Dendritic cell treated with granulocyte-macrophage colony-stimulating factor and Interleukin-4, amounts not matched to agents 40 ng/mL and 50 ng/mL, for 4 days (primary cell): ENCODE measurements at regions not wholly inside any gene's neighbourhood (a gene's known extent, or its start where the extent isn't known, plus 50 kb on each side); places are given as distances from the start of the nearest gene placed in this dataset.
"Not testable (repeated sequence)": the region's sequence is repeated elsewhere in the genome, so short reads cannot be mapped to it uniquely, and the experiment has no call there.

Experiments
- H3K27ac Mint-ChIP-seq: one replicate; pipeline ENCODE4 v1.8.0; 2022; ENCODE audit warnings: mild to moderate bottlenecking, mixed read lengths
- H3K27me3 Mint-ChIP-seq: one replicate; pipeline ENCODE4 v1.8.0; 2022; ENCODE audit warnings: mild to moderate bottlenecking, mixed read lengths
- H3K36me3 Mint-ChIP-seq: one replicate; pipeline ENCODE4 v1.8.0; 2022; ENCODE audit warnings: low read depth, mixed read lengths
- H3K4me1 Mint-ChIP-seq: one replicate; pipeline ENCODE4 v1.8.0; 2022; ENCODE audit warnings: low read depth, mixed read lengths
- H3K4me3 Mint-ChIP-seq: one replicate; pipeline ENCODE4 v1.8.0; 2022; ENCODE audit warnings: mild to moderate bottlenecking, moderate library complexity, mixed read lengths
- H3K9me3 Mint-ChIP-seq: one replicate; pipeline ENCODE4 v1.8.0; 2022; ENCODE audit warnings: mixed read lengths
- intact Hi-C: fragments of 100-400 bp; cut with micrococcal nuclease; formaldehyde crosslinking; loops from one replicate; pipeline ENCODE4 v1.15.0; 2022

DNA sequence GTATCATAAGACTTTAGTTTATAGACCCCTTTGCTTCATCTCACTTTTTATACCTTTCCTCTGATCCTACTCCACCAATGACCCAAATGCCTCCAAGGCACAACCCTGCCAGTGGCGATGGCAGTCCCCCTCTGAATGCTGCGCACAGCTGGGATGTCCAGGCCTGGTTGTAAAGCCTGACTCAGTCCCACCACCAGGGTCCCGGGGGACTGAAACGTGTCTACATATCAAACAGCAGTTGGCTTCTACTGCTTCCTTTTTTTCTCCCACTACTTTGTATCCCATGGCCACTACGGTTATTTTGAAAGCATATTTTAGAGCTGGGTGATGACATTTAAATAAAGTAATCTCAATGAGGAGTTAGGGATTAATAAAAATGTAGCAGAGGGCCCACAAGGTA is 329.8 kb upstream of the PSMD7 start:
- Mint-ChIP-seq H3K9me3 (no peaks in the 10 kb centered on the region), H3K27me3 (no peaks in the 10 kb centered on the region), H3K36me3 (no peaks in the 10 kb centered on the region), H3K4me3 (no peak overlapping the region), H3K27ac (no peak overlapping the region), H3K4me1 (no peaks in the 10 kb centered on the region)
- intact Hi-C loops = no loop called here

GRCh38 chr16:73965591-73965990 is 331.0 kb upstream of the PSMD7 start:
- Mint-ChIP-seq H3K9me3 (no peaks in the 10 kb centered on the region), H3K27ac (no peak overlapping the region), H3K36me3 (no peaks in the 10 kb centered on the region), H3K27me3 (no peaks in the 10 kb centered on the region), H3K4me1 (no peaks in the 10 kb centered on the region), H3K4me3 (no peak overlapping the region)
- intact Hi-C loops = no loop called here

DNA sequence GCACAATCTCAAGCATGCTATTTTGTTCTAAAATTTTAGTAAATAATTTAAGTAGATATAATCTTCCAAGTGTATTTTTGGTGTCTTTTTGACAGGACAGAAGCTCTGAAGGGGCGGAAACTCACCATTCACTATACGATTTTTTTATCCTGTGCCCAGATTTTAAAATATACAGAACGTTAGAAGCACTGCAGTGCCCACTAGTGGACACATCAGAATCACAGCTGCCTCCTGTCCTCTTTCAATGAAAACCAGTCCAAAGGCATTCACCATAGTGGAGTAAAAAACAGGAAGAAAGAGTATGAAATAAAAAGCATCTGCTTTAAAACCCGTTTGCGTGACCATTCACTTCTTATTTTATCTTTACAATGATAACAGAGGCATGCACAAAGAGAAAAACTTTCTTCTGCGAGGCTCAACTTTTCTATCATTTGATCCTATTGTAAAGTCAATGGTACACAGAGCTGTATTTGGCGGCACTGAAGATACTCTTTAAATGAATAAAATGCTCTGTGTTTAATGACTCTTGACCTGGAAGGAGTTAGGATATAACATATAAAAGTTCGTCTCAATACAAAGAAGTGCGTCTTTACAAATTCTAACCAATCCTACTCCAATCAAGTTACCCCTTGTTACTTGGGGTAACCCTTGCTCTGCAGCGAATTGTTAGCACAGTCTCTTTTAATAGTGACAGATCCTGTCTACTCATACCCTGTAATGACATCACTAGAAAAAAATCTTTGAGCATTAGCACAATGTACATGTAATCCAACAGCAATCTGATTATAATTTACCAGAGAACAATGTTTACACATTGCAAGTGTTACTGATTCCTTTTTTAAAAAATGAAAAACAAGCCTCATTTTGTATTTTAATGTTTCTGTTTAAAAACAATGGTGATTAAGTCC is 339.8 kb upstream of the PSMD7 start:
- Mint-ChIP-seq H3K27ac (no peak overlapping the region), H3K4me1 (no peaks in the 10 kb centered on the region), H3K4me3 (no peak overlapping the region), H3K9me3 (no peaks in the 10 kb centered on the region), H3K27me3 (no peaks in the 10 kb centered on the region), H3K36me3 (no peaks in the 10 kb centered on the region)
- intact Hi-C loops = loop anchor here (5.0 to 10.0 kb wide), 2 partner anchors 138 to 1455 kb away; no protein-coding TSS in a partner anchor

GRCh38 chr16:73955702-73956101 is 340.9 kb upstream of the PSMD7 start:
- H3K9me3 Mint-ChIP-seq = no peaks in the 10 kb centered on the region
- H3K4me3 Mint-ChIP-seq = no peak overlapping the region
- no peaks in the 10 kb centered on the region for H3K4me1 Mint-ChIP-seq
- H3K27ac Mint-ChIP-seq = no peak overlapping the region
- H3K36me3 Mint-ChIP-seq = no peaks in the 10 kb centered on the region
- intact Hi-C loops = loop anchor here (5.0 to 10.0 kb wide), 2 partner anchors 139 to 1453 kb away; no protein-coding TSS in a partner anchor
- no peaks in the 10 kb centered on the region for H3K27me3 Mint-ChIP-seq

DNA sequence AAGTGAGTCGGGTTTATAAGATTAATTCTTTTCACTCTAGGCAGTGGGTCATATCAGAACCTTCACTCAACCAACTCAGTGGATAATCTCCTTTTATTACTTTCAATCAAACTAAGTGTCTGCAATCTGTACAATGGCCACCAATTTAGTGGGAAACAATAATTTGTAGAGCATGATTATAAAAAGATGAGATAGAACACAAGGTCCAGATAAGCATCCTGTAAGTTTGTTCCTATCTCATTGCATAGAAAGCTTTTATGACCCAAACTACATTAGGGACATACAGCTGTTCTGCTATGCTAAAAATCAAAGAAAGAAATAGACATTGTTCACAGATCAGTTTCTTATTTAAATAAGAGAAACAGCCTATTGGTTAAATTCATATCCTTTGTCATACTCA is 341.4 kb upstream of the PSMD7 start:
- H3K27ac Mint-ChIP-seq = no peak overlapping the region
- H3K27me3 Mint-ChIP-seq = no peaks in the 10 kb centered on the region
- no peaks in the 10 kb centered on the region for H3K36me3 Mint-ChIP-seq
- intact Hi-C loops = loop anchor here (5.0 to 10.0 kb wide), 2 partner anchors 140 to 1453 kb away; no protein-coding TSS in a partner anchor
- no peaks in the 10 kb centered on the region for H3K9me3 Mint-ChIP-seq
- no peak overlapping the region for H3K4me3 Mint-ChIP-seq
- no peaks in the 10 kb centered on the region for H3K4me1 Mint-ChIP-seq

DNA sequence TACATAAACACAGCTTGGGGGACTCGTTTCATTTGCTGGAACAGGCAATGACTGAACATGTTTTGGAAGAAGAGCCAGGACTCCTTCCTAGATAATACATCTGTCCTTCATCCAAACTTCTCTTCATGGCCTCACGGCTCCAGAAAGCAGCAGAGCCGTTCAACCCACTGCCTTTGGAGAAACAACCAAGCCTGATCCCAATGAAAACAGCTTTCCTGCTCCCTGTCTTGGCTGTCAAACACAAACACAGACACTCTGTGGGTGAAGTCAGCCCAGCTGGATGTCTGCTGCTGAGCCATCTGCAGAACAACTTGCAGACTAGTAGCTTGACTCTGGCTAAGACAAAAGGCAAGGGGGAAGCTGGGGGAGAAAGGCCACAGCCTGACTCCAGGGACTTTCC is 345.1 kb upstream of the PSMD7 start:
- Mint-ChIP-seq H3K4me1 (no peaks in the 10 kb centered on the region), H3K36me3 (no peaks in the 10 kb centered on the region), H3K4me3 (no peak overlapping the region), H3K27ac (no peak overlapping the region), H3K9me3 (no peaks in the 10 kb centered on the region), H3K27me3 (no peaks in the 10 kb centered on the region)
- intact Hi-C loops = loop anchor here (10.0 kb wide), 1 partner anchor 143 kb away; no protein-coding TSS in a partner anchor

DNA sequence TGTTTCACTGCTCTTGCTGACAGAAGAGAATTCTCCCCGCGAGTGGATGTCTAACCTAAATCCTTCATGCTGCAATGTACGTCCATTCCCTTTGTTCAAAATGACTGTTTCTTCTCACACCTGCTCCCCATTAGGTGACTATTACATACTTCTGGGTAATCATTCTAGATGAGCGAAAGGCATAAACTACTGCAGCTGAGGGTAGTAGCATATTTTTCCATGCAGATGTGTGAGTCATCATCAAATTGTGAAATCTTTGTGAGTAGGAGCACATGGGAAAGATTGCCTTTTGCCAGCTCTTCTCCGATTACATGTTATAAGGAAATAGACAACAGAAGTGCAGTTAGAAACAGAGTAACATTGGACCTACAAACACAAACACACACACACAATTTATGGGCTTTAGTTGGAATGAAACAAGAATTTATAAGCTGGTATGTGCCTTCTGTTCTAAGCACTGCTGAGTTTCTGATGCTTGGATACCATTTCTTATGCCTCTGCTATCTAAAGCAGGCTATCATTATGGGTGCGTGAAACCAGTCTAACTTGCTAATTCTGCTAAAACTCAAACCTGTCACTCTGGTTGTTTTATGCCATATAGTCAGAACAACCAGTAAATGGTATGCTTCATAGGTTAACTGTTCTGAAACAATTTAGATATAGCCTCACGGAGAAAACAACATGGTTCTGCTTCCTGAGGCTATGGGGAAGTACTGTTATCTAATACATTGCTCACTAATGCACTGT is 346.9 kb upstream of the PSMD7 start:
- Mint-ChIP-seq H3K9me3 (no peaks in the 10 kb centered on the region), H3K36me3 (no peaks in the 10 kb centered on the region), H3K27ac (no peak overlapping the region), H3K27me3 (no peaks in the 10 kb centered on the region), H3K4me3 (no peak overlapping the region), H3K4me1 (no peaks in the 10 kb centered on the region)
- intact Hi-C loops = loop anchor here (10.0 kb wide), 1 partner anchor 145 kb away; no protein-coding TSS in a partner anchor

DNA sequence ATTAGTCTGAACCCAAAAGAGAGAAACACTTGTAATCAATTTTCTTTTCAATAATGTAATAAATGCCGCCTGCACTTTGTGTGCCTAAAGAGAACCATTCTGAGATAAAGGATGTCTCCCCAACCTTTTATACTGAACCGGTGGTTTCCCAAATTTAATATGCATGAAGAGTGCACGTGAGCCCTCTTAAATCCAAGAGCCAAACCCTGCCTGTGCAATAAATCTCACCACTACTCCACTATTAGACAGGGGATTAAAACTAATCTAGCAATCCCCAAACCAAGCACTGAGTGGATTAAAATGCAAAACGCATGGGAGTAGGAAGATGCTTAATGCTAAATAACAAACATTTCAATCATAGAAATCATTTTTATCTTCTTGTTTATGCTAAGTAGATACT is 351.0 kb upstream of the PSMD7 start:
- Mint-ChIP-seq H3K4me1 (no peaks in the 10 kb centered on the region), H3K36me3 (no peaks in the 10 kb centered on the region), H3K9me3 (no peaks in the 10 kb centered on the region), H3K4me3 (no peak overlapping the region), H3K27ac (no peak overlapping the region), H3K27me3 (no peaks in the 10 kb centered on the region)
- intact Hi-C loops = no loop called here

DNA sequence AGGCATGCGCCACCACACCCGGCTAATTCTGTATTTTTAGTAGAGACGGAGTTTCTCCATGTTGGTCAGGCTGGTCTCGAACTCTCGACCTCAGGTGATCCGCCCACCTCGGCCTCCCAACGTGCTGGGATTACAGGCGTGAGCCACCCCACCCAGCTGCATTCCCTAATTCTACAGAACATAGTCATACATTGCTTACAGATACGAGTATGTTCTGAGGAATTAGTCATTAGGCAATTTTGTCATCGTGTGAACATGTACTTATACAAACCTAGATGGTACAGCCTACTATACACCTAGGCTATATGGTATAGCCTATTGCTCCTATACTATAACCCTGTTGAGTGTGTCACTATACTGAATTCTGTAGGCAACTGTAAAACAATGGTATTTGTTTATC is 353.4 kb upstream of the PSMD7 start:
- H3K4me1 Mint-ChIP-seq = not testable (repeated sequence)

GRCh38 chr16:73940786-73941185 is 355.8 kb upstream of the PSMD7 start:
- intact Hi-C loops, H3K36me3 Mint-ChIP-seq, H3K27me3 Mint-ChIP-seq, H3K4me3 Mint-ChIP-seq, H3K4me1 Mint-ChIP-seq, H3K9me3 Mint-ChIP-seq, H3K27ac Mint-ChIP-seq: not testable (repeated sequence)

More for the DNA sequence above, 353.4 kb upstream of the PSMD7 start:
- H3K27me3 Mint-ChIP-seq, H3K27ac Mint-ChIP-seq, H3K36me3 Mint-ChIP-seq, H3K9me3 Mint-ChIP-seq, intact Hi-C loops, H3K4me3 Mint-ChIP-seq: not testable (repeated sequence)

GRCh38 chr16:73923951-73924350 is 372.7 kb upstream of the PSMD7 start:
- no peaks in the 10 kb centered on the region for H3K4me1 Mint-ChIP-seq
- no peak overlapping the region for H3K4me3 Mint-ChIP-seq
- no peak overlapping the region for H3K27ac Mint-ChIP-seq
- peaks cover 32% of the 10 kb centered on the region for H3K9me3 Mint-ChIP-seq
- no peaks in the 10 kb centered on the region for H3K36me3 Mint-ChIP-seq
- intact Hi-C loops = no loop called here
- no peaks in the 10 kb centered on the region for H3K27me3 Mint-ChIP-seq

GRCh38 chr16:73921295-73921694 is 375.3 kb upstream of the PSMD7 start:
- Mint-ChIP-seq H3K4me1 (no peaks in the 10 kb centered on the region), H3K27me3 (no peaks in the 10 kb centered on the region), H3K4me3 (no peak overlapping the region), H3K27ac (no peak overlapping the region), H3K36me3 (no peaks in the 10 kb centered on the region), H3K9me3 (peaks cover 14% of the 10 kb centered on the region)
- intact Hi-C loops = no loop called here

- H3K36me3 Mint-ChIP-seq = no peaks in the 10 kb centered on the region
- intact Hi-C loops = no loop called here
- no peaks in the 10 kb centered on the region for H3K4me1 Mint-ChIP-seq
- H3K9me3 Mint-ChIP-seq = peaks cover 6% of the 10 kb centered on the region
- H3K27ac Mint-ChIP-seq = no peak overlapping the region
- H3K4me3 Mint-ChIP-seq = no peak overlapping the region
- H3K27me3 Mint-ChIP-seq = no peaks in the 10 kb centered on the region
These were observed 379.6 kb upstream of the PSMD7 start for GRCh38 chr16:73916829-73917594.

- intact Hi-C loops = no loop called here
- no peak overlapping the region for H3K4me3 Mint-ChIP-seq
- no peak overlapping the region for H3K27ac Mint-ChIP-seq
- H3K36me3 Mint-ChIP-seq = no peaks in the 10 kb centered on the region
- H3K4me1 Mint-ChIP-seq = no peaks in the 10 kb centered on the region
- H3K9me3 Mint-ChIP-seq = peaks cover 6% of the 10 kb centered on the region
- H3K27me3 Mint-ChIP-seq = no peaks in the 10 kb centered on the region
These were observed 380.7 kb upstream of the PSMD7 start for GRCh38 chr16:73915935-73916334.
